GM12878 (cell line): ENCODE measurements at regions not wholly inside any gene's neighbourhood (a gene's known extent, or its start where the extent isn't known, plus 50 kb on each side); places are given as distances from the start of the nearest gene placed in this dataset.

Source experiments
- ATAC-seq: fragments of 200-7000 bp; cut with Tn5 transposase; 3 replicates; pipeline ENCODE4 v1.9.1; 2020; ENCODE audit warnings: mild to moderate bottlenecking, moderate library complexity
- BruUV-seq: library from RNA; stranded (reverse); fragments of 400-500 nt; replicated peaks from 2 replicates; lab custom pipeline; 2021; lab: Mats Ljungman, UMichigan
- CTCF ChIA-PET: fragments of 300-600 bp; sonication (Branson Sonifier 250); formaldehyde crosslinking; extraction: SDS; loops from one replicate; lab custom pipeline; 2021; ENCODE audit warnings: inconsistent platforms; lab: Yijun Ruan, JAX
- POLR2A ChIA-PET: fragments of 350-600 bp; formaldehyde crosslinking; extraction: SDS; loops from one replicate; lab custom pipeline; 2021; ENCODE audit warnings: inconsistent platforms; lab: Charles Lee
- RAD21 ChIA-PET: fragments of 300-600 bp; sonication (Branson Sonifier 250); formaldehyde crosslinking; loops from one replicate; lab custom pipeline; 2023; ENCODE audit warnings: antibody characterized with exemption; ENCODE audit not compliant: unreplicated experiment; lab: Charles Lee
- SMC1A ChIA-PET: fragments of 300-600 bp; sonication (Branson Sonifier 250); formaldehyde crosslinking; loops from one replicate; lab custom pipeline; 2023; ENCODE audit not compliant: unreplicated experiment, uncharacterized antibody; lab: Charles Lee
- DNase-seq: peaks from one replicate; pipeline ENCODE4 v3.0.0-alpha.2; 2011; ENCODE audit warnings: low read depth, low spot score
- FAIRE-seq: peaks from 3 replicates; lab custom pipeline; 2011; peaks lifted over from hg19 to GRCh38; lab: Jason Lieb, UNC
- H2AFZ ChIP-seq: 2 replicates; pipeline ENCODE4 v1.6.0; 2011; ENCODE audit warnings: low read depth, low read length, control low read depth; ENCODE audit not compliant: control insufficient read depth
- H3K27ac ChIP-seq: 2 replicates; pipeline ENCODE4 v1.5.1; 2011; ENCODE audit warnings: control low read depth; ENCODE audit not compliant: control insufficient read depth, insufficient read depth
- H3K27me3 ChIP-seq, 2 experiments: replicated peaks in 1 of 2; 2 replicates each; pipeline versions ENCODE4 v1.6.0 to v1.6.1; 2011; ENCODE audit warnings: low read length in 1 of 2; ENCODE audit not compliant: control insufficient read depth in 2 of 2, insufficient read depth in 2 of 2
- H3K36me3 ChIP-seq, 2 experiments: 2 replicates each; pipeline ENCODE4 v1.5.1; 2011; ENCODE audit warnings: low read length in 1 of 2; ENCODE audit not compliant: control insufficient read depth in 2 of 2, insufficient read depth in 2 of 2
- H3K4me1 ChIP-seq: 2 replicates; pipeline ENCODE4 v1.6.1; 2011; ENCODE audit warnings: mild to moderate bottlenecking, low read length, moderate library complexity, mixed read lengths; ENCODE audit not compliant: control insufficient read depth, insufficient read depth
- H3K4me2 ChIP-seq: 2 replicates; pipeline ENCODE4 v1.6.0; 2011; ENCODE audit warnings: control low read depth; ENCODE audit not compliant: control insufficient read depth, insufficient read depth
- H3K4me3 ChIP-seq: fragments of 200-600 bp; sonication (generic); 2 replicates; pipeline ENCODE4 v1.5.1; 2016
- H3K79me2 ChIP-seq: 2 replicates; pipeline ENCODE4 v1.6.0; 2011; ENCODE audit warnings: low read length; ENCODE audit not compliant: control insufficient read depth, insufficient read depth
- H3K9ac ChIP-seq: 2 replicates; pipeline ENCODE4 v1.8.0; 2011; ENCODE audit warnings: low read length, control low read depth, mixed read lengths; ENCODE audit not compliant: control insufficient read depth, insufficient read depth
- H3K9me3 ChIP-seq: replicated peaks from 3 replicates; pipeline ENCODE4 v1.5.1; 2011; ENCODE audit warnings: mild to moderate bottlenecking, low read length; ENCODE audit not compliant: control insufficient read depth, insufficient read depth
- H4K20me1 ChIP-seq: 2 replicates; pipeline ENCODE4 v1.6.0; 2011; ENCODE audit not compliant: control insufficient read depth, insufficient read depth
- ATF2 ChIP-seq: IDR thresholded peaks from 2 replicates; pipeline ENCODE4 v1.6.1; 2012; ENCODE audit warnings: low read length, inconsistent platforms
- BHLHE40 ChIP-seq, 2 experiments: fragments of 450-650 bp in 1 of 2; IDR thresholded peaks; 2 replicates each; pipeline ENCODE4 v1.6.1; 2011 to 2017; ENCODE audit warnings: low read depth in 2 of 2, borderline replicate concordance in 1 of 2, improper control_type of control experiment in 1 of 2, low read length in 1 of 2, mild to moderate bottlenecking in 1 of 2
- CBFB ChIP-seq: IDR thresholded peaks from 2 replicates; pipeline ENCODE4 v1.6.1; 2016; ENCODE audit warnings: antibody characterized with exemption, low read depth
- CEBPZ ChIP-seq: fragments of 150-350 bp; IDR thresholded peaks from 2 replicates; pipeline ENCODE4 v1.6.1; 2016; ENCODE audit warnings: low read depth, low read length
- DPF2 ChIP-seq: fragments of 450-650 bp; IDR thresholded peaks from 2 replicates; pipeline ENCODE4 v1.6.1; 2017; ENCODE audit warnings: mild to moderate bottlenecking
- ELK1 ChIP-seq: IDR thresholded peaks from 2 replicates; pipeline ENCODE4 v1.6.1; 2012; ENCODE audit warnings: low read depth, low read length, improper control_type of control experiment
- ETV6 ChIP-seq, 2 experiments: fragments of 450-650 bp in 1 of 2; IDR thresholded peaks in 1 of 2; conservative IDR thresholded peaks in 1 of 2; 2 replicates each; pipeline ENCODE4 v1.6.1; 2014; ENCODE audit warnings: antibody characterized with exemption in 1 of 2, borderline replicate concordance in 1 of 2, low read depth in 1 of 2, mild to moderate bottlenecking in 1 of 2, moderate library complexity in 1 of 2
- IRF4 ChIP-seq: IDR thresholded peaks from 2 replicates; pipeline ENCODE4 v1.6.1; 2011; ENCODE audit warnings: low read depth, low read length
- JUNB ChIP-seq: IDR thresholded peaks from 2 replicates; pipeline ENCODE4 v1.6.1; 2016; ENCODE audit warnings: antibody characterized with exemption, mild to moderate bottlenecking
- MAX ChIP-seq: IDR thresholded peaks from 2 replicates; pipeline ENCODE4 v1.6.1; 2012; ENCODE audit warnings: low read depth, low read length, improper control_type of control experiment
- SREBF2 ChIP-seq: IDR thresholded peaks from 2 replicates; pipeline ENCODE4 v1.6.1; 2012; ENCODE audit warnings: mild to moderate bottlenecking, low read length
- STAT3 ChIP-seq: IDR thresholded peaks from 2 replicates; pipeline ENCODE4 v1.6.1; 2011; ENCODE audit warnings: low read depth, low read length, improper control_type of control experiment
- TCF3 ChIP-seq: IDR thresholded peaks from 2 replicates; pipeline ENCODE4 v1.6.1; 2012; ENCODE audit warnings: low read depth, mild to moderate bottlenecking, low read length, borderline replicate concordance; ENCODE audit not compliant: insufficient read depth
- USF1 ChIP-seq: IDR thresholded peaks from 2 replicates; pipeline ENCODE4 v1.6.1; 2011; ENCODE audit warnings: borderline replicate concordance, low read depth, mild to moderate bottlenecking, moderate library complexity, mixed read lengths, low read length; ENCODE audit not compliant: insufficient read depth; ENCODE audit errors: extremely low read length
- ZBTB33 ChIP-seq: fragments of 450-650 bp; IDR thresholded peaks from 2 replicates; pipeline ENCODE4 v1.6.1; 2017; ENCODE audit warnings: mild to moderate bottlenecking
- in situ Hi-C: fragments of 300-500 bp; cut with MboI; formaldehyde crosslinking; loops from 9 replicates; pipeline ENCODE4 v1.14.3; 2018; ENCODE audit warnings: mixed read lengths
- intact Hi-C: fragments of 100-400 bp; cut with micrococcal nuclease; formaldehyde crosslinking; loops from one replicate; pipeline ENCODE4 v1.14.2; 2022; ENCODE audit not compliant: unreplicated experiment

GRCh38 chr6:54493138-54493537 lies 184.9 kb downstream of the TINAG start:
- ATAC-seq, result no peak
- no peak overlapping the region for H2AFZ ChIP-seq

More at GRCh38 chr6:54493138-54493537, 184.9 kb downstream of the TINAG start:
- Histone ChIP-seq H3K4me3 (no peak overlapping the region), H3K9ac (no peak overlapping the region), H4K20me1 (no peaks in the 10 kb centered on the region), H3K36me3 (no peaks in the 10 kb centered on the region), H3K9me3 (no peaks in the 10 kb centered on the region), H3K4me1 (no peaks in the 10 kb centered on the region), H3K79me2 (no peaks in the 10 kb centered on the region), H3K4me2 (no peak overlapping the region), H3K27ac (no peak overlapping the region)
- CTCF ChIA-PET, result no interaction called here
- RAD21 ChIA-PET, result no interaction called here
- in situ Hi-C loops (no loop called here), intact Hi-C loops (no loop called here)
- FAIRE-seq (no peak), DNase-seq (no peak)
- no peak for TF ChIP-seq MAX
- no peak for TF ChIP-seq ETV6 (conservative IDR thresholded peaks at IDR 0.05 in 1 of 2, IDR thresholded peaks at IDR 0.05 in 1 of 2; ENCODE audit: borderline replicate concordance in 1 of 2, low read depth in 1 of 2)
- TF ChIP-seq IRF4, result no peak
- no peak for TF ChIP-seq BHLHE40 (IDR thresholded peaks at IDR 0.05; ENCODE audit: borderline replicate concordance in 1 of 2, low read depth in 2 of 2, low read length in 1 of 2)
- TF ChIP-seq TCF3, result no peak
- no peak for TF ChIP-seq CBFB
- no peak for TF ChIP-seq CEBPZ
- TF ChIP-seq ELK1, result no peak
- no peak for TF ChIP-seq USF1
- TF ChIP-seq ZBTB33, result no peak
- no peak for TF ChIP-seq STAT3
- no peak for TF ChIP-seq ATF2
- TF ChIP-seq SREBF2, result no peak
- TF ChIP-seq DPF2, result no peak
- no peak for TF ChIP-seq JUNB
- TF ChIP-seq, all 136 proteins: peak for 0
- H3K27me3 ChIP-seq, result no peaks in the 10 kb centered on the region
- ChIA-PET SMC1A (no interaction called here), POLR2A (no interaction called here)
- no TSS peak for BruUV-seq
